ENCODE measurements at regions not wholly inside any gene's neighbourhood (a gene's known extent, or its start where the extent isn't known, plus 50 kb on each side); places are given as distances from the start of the nearest gene placed in this dataset.

DNA sequence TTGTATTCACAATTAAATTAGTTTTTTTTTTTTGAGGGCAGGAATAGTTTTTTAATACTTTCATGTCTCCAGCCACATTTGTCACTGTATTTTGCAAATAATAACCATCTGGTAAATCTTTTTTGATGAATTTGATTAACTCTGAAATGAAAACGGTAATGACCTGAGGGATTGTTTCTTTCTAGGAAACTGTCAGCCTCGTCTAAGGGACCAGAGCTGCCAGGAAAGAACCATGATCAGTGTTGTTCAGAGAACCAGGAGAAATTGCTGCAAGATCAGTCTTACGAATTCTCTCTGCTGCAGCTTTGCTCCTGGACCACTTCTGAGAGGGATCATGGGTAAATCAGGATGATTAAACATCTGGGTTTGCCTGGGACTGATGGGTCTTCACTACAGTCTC lies 114.5 kb upstream of the TAF11L2 start:
- TF ChIP-seq, protein P1, sequence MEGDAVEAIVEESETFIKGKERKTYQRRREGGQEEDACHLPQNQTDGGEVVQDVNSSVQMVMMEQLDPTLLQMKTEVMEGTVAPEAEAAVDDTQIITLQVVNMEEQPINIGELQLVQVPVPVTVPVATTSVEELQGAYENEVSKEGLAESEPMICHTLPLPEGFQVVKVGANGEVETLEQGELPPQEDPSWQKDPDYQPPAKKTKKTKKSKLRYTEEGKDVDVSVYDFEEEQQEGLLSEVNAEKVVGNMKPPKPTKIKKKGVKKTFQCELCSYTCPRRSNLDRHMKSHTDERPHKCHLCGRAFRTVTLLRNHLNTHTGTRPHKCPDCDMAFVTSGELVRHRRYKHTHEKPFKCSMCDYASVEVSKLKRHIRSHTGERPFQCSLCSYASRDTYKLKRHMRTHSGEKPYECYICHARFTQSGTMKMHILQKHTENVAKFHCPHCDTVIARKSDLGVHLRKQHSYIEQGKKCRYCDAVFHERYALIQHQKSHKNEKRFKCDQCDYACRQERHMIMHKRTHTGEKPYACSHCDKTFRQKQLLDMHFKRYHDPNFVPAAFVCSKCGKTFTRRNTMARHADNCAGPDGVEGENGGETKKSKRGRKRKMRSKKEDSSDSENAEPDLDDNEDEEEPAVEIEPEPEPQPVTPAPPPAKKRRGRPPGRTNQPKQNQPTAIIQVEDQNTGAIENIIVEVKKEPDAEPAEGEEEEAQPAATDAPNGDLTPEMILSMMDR (IDR thresholded peaks at IDR 0.05): no peak
- no peak for TF ChIP-seq POLR2A (IDR thresholded peaks at IDR 0.05)
